ENCODE measurements at regions not wholly inside any gene's neighbourhood (a gene's known extent, or its start where the extent isn't known, plus 50 kb on each side); places are given as distances from the start of the nearest gene placed in this dataset.

DNA sequence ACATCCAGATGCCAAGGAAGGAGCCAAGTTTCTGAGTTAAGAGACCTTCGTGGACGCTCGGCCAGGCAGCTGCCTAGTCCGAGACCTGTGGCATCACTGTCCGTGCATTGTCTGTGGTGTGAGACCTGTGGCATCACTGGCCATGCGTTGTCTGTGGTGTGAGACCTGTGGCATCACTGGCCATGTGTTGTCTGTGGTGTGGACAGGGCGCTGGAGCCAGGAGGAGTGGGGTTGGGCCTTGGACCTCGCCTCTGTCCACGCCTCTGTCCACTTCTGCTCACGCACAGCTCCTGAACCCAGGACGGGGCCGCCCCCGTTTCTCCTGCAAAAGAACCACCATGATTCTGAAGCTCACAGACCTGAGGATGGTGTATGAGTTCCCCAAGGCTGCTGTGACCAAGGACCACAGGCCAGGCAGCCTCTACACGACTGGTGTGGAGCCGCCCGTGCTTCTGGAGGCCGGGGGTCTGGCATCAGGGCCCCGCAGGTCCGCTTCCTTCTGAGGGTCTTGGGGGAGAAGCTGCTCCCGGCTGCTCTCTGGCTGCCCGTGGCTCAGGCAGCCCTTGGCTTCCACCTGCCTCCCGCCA lies 1218.3 kb downstream of the BRD1 start:
- CTCF ChIA-PET: no interaction called here
- Histone ChIP-seq H3K4me1 (ENCODE audit: control insufficient read depth, insufficient read depth, low read length) (no peaks in the 10 kb centered on the region), H3K9me3 (ENCODE audit: control insufficient read depth, insufficient read depth, low read depth, low read length) (no peaks in the 10 kb centered on the region), H3K36me3 (ENCODE audit: control insufficient read depth, insufficient read depth, low read length) (no peaks in the 10 kb centered on the region), H3K27me3 (ENCODE audit: control insufficient read depth, insufficient read depth, low read length) (no peaks in the 10 kb centered on the region; the same call in 1 of the 2 replicates), H3K27ac (ENCODE audit: low read length) (no peak overlapping the region), H3K4me3 (ENCODE audit: low read depth in 2 of 2, low read length in 2 of 2) (no peak overlapping the region)
- POLR2A ChIA-PET: no interaction called here
- no peak for DNase-seq (ENCODE audit: low read depth, low spot score)
- BruUV-seq (replicated peaks): no TSS peak
- no peak for ATAC-seq
- intact Hi-C loops (cut with micrococcal nuclease; ENCODE audit: unreplicated experiment): no loop called here
- in situ Hi-C loops (cut with HindIII; ENCODE audit: low pct_unique_long_range_greater_than_20kb, low sequenced_read_pairs): no loop called here
- no peak for TF ChIP-seq TCF7L2 (IDR thresholded peaks at IDR 0.05; ENCODE audit: low read depth, low read length)
- no peak for TF ChIP-seq POLR2AphosphoS5 (IDR thresholded peaks at IDR 0.05; ENCODE audit: low read depth, low read length)
- no peak for TF ChIP-seq SIN3A (IDR thresholded peaks at IDR 0.05; ENCODE audit: borderline replicate concordance, insufficient read depth, low read depth, low read length)
- TF ChIP-seq, protein P1, sequence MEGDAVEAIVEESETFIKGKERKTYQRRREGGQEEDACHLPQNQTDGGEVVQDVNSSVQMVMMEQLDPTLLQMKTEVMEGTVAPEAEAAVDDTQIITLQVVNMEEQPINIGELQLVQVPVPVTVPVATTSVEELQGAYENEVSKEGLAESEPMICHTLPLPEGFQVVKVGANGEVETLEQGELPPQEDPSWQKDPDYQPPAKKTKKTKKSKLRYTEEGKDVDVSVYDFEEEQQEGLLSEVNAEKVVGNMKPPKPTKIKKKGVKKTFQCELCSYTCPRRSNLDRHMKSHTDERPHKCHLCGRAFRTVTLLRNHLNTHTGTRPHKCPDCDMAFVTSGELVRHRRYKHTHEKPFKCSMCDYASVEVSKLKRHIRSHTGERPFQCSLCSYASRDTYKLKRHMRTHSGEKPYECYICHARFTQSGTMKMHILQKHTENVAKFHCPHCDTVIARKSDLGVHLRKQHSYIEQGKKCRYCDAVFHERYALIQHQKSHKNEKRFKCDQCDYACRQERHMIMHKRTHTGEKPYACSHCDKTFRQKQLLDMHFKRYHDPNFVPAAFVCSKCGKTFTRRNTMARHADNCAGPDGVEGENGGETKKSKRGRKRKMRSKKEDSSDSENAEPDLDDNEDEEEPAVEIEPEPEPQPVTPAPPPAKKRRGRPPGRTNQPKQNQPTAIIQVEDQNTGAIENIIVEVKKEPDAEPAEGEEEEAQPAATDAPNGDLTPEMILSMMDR (IDR thresholded peaks at IDR 0.05): no peak
- TF ChIP-seq, protein P2, sequence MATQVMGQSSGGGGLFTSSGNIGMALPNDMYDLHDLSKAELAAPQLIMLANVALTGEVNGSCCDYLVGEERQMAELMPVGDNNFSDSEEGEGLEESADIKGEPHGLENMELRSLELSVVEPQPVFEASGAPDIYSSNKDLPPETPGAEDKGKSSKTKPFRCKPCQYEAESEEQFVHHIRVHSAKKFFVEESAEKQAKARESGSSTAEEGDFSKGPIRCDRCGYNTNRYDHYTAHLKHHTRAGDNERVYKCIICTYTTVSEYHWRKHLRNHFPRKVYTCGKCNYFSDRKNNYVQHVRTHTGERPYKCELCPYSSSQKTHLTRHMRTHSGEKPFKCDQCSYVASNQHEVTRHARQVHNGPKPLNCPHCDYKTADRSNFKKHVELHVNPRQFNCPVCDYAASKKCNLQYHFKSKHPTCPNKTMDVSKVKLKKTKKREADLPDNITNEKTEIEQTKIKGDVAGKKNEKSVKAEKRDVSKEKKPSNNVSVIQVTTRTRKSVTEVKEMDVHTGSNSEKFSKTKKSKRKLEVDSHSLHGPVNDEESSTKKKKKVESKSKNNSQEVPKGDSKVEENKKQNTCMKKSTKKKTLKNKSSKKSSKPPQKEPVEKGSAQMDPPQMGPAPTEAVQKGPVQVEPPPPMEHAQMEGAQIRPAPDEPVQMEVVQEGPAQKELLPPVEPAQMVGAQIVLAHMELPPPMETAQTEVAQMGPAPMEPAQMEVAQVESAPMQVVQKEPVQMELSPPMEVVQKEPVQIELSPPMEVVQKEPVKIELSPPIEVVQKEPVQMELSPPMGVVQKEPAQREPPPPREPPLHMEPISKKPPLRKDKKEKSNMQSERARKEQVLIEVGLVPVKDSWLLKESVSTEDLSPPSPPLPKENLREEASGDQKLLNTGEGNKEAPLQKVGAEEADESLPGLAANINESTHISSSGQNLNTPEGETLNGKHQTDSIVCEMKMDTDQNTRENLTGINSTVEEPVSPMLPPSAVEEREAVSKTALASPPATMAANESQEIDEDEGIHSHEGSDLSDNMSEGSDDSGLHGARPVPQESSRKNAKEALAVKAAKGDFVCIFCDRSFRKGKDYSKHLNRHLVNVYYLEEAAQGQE (IDR thresholded peaks at IDR 0.05; ENCODE audit: insufficient read depth in 1 of 2, low read depth in 2 of 2, low read length in 1 of 2): no peak

DNA sequence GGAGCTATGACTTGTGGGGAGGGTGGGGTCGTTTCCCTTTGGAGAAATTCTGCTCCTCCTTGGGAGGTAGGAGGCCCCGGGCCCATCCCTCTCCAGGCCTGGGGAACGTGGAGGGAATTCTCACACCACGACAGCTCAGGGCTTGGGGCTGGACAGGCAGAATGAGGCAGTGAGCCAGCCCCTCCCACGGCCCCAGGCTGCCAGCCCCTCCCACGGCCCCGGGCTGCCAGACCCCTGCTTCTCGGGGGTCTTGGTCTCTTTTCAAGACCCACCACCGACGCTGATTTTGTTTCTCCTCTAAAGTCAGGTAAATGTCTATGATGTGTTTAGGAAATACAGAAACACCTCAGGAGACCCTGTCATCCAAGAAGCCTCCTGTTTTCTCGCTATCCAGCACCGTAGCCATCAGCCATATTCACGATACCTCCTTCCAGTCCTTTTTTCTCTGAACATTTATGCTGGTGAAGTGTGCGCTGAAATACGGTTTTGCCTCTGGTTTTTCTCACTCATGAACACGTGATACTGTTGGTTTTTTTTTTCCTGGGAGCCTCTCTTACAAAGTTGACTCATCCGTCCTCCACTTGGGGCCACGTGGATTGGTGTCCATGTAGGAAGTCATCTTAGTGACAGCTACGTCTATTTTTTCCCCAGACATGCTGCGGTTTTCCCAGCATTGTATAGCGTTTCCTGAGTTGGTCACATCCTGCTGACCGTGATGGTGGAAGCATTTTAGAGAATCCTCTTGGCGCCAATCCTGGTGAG lies 1219.6 kb downstream of the BRD1 start:
- H3K9me3 ChIP-seq (ENCODE audit: control insufficient read depth, insufficient read depth, low read depth, low read length): no peaks in the 10 kb centered on the region
- H3K27ac ChIP-seq (ENCODE audit: low read length): no peak overlapping the region
- DNase-seq (ENCODE audit: low read depth, low spot score) (no peak), ATAC-seq (no peak)
- in situ Hi-C loops (cut with HindIII; ENCODE audit: low pct_unique_long_range_greater_than_20kb, low sequenced_read_pairs) (no loop called here), intact Hi-C loops (cut with micrococcal nuclease; ENCODE audit: unreplicated experiment) (no loop called here)
- ChIA-PET CTCF (interaction anchor here (0.6 kb wide), 1 partner anchor 108 kb away, joined by 4 read pairs; no protein-coding TSS in a partner anchor), POLR2A (no interaction called here)
- TF ChIP-seq, protein P2 (IDR thresholded peaks at IDR 0.05; ENCODE audit: insufficient read depth in 1 of 2, low read depth in 2 of 2, low read length in 1 of 2): no peak
- TF ChIP-seq SIN3A (IDR thresholded peaks at IDR 0.05; ENCODE audit: borderline replicate concordance, insufficient read depth, low read depth, low read length) (no peak), TCF7L2 (IDR thresholded peaks at IDR 0.05; ENCODE audit: low read depth, low read length) (no peak), POLR2AphosphoS5 (IDR thresholded peaks at IDR 0.05; ENCODE audit: low read depth, low read length) (no peak)
- TF ChIP-seq, protein P1 (IDR thresholded peaks at IDR 0.05): no peak
- BruUV-seq (replicated peaks): no TSS peak
- no peaks in the 10 kb centered on the region for H3K4me1 ChIP-seq (ENCODE audit: control insufficient read depth, insufficient read depth, low read length)
- H3K36me3 ChIP-seq (ENCODE audit: control insufficient read depth, insufficient read depth, low read length): no peaks in the 10 kb centered on the region
- no peaks in the 10 kb centered on the region; the same call in 1 of the 2 replicates for H3K27me3 ChIP-seq (ENCODE audit: control insufficient read depth, insufficient read depth, low read length)
- H3K4me3 ChIP-seq (ENCODE audit: low read depth in 2 of 2, low read length in 2 of 2): no peak overlapping the region

Data from Panc1 (cell line).